ENCODE measurements at regions not wholly inside any gene's neighbourhood (a gene's known extent, or its start where the extent isn't known, plus 50 kb on each side); places are given as distances from the start of the nearest gene placed in this dataset.
A peak's percentile ranks its signal among the peaks of the same experiment; 100 is the strongest.

- Mint-ChIP-seq H3K36me3 (ENCODE audit: insufficient read depth) (no peaks in the 10 kb centered on the region), H3K4me3 (no peak overlapping the region), H3K27me3 (ENCODE audit: low read depth) (no peaks in the 10 kb centered on the region), H3K9me3 (no peaks in the 10 kb centered on the region), H3K4me1 (ENCODE audit: low read depth) (no peaks in the 10 kb centered on the region)
- no peak for DNase-seq
- ATAC-seq, result no peak
Measured at GRCh38 chr5:39980056-39980455, 555.3 kb upstream of the DAB2 start.

DNA sequence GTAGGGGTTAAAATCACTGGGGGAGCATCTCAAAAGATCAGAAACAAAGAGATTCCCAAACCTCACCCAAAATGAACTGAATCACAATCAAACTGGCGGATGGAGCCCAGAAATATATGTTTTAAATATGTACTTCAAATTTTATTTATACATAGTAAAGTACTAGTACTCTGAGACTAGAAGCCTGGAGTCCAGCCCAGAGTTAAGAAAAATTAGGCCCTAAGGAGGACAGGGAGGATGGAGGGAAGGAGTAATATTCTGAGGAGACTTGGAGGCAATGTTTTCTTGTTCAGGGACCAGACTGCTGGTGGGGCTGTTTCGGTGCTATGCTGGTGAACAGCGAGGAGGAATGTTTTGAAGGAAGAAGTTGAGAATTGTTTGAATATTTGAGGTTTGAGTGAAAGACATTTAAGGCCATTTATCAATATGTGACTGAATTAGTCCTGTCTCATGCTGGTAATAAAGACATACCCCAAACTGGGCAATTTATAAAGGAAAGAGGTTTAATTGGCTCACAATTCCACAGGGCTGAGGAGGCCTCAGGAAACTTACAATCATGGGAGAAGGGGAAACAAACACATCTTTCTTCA lies 552.4 kb upstream of the DAB2 start:
- Mint-ChIP-seq H3K27me3 (ENCODE audit: low read depth) (no peaks in the 10 kb centered on the region), H3K4me3 (no peak overlapping the region), H3K36me3 (ENCODE audit: insufficient read depth) (no peaks in the 10 kb centered on the region), H3K9me3 (no peaks in the 10 kb centered on the region), H3K4me1 (ENCODE audit: low read depth) (no peaks in the 10 kb centered on the region)
- DNase-seq (no peak), ATAC-seq (no peak)

- Mint-ChIP-seq H3K4me3 (no peak overlapping the region), H3K9me3 (no peaks in the 10 kb centered on the region)
- DNase-seq, result no peak
Measured at GRCh38 chr5:39970117-39970798, 545.5 kb upstream of the DAB2 start.

GRCh38 chr5:39968381-39968780 lies 543.6 kb upstream of the DAB2 start:
- Mint-ChIP-seq H3K27me3 (ENCODE audit: low read depth) (peaks cover 4% of the 10 kb centered on the region), H3K36me3 (ENCODE audit: insufficient read depth) (no peaks in the 10 kb centered on the region), H3K4me3 (no peak overlapping the region), H3K4me1 (ENCODE audit: low read depth) (no peaks in the 10 kb centered on the region), H3K9me3 (no peaks in the 10 kb centered on the region)
- DNase-seq, result no peak
- no peak for ATAC-seq

More at GRCh38 chr5:39970117-39970798, 545.5 kb upstream of the DAB2 start:
- peaks cover 4% of the 10 kb centered on the region for H3K27me3 Mint-ChIP-seq (ENCODE audit: low read depth)
- no peaks in the 10 kb centered on the region for H3K4me1 Mint-ChIP-seq (ENCODE audit: low read depth)
- no peaks in the 10 kb centered on the region for H3K36me3 Mint-ChIP-seq (ENCODE audit: insufficient read depth)
- ATAC-seq, result no peak

- ATAC-seq, result no peak
- no peak for DNase-seq
- no peak overlapping the region for H3K4me3 Mint-ChIP-seq
- H3K36me3 Mint-ChIP-seq (ENCODE audit: insufficient read depth), result no peaks in the 10 kb centered on the region
- peaks cover 4% of the 10 kb centered on the region for H3K9me3 Mint-ChIP-seq
- no peaks in the 10 kb centered on the region for H3K4me1 Mint-ChIP-seq (ENCODE audit: low read depth)
- no peaks in the 10 kb centered on the region for H3K27me3 Mint-ChIP-seq (ENCODE audit: low read depth)
Measured at GRCh38 chr5:39955156-39955555, 530.4 kb upstream of the DAB2 start.

DNA sequence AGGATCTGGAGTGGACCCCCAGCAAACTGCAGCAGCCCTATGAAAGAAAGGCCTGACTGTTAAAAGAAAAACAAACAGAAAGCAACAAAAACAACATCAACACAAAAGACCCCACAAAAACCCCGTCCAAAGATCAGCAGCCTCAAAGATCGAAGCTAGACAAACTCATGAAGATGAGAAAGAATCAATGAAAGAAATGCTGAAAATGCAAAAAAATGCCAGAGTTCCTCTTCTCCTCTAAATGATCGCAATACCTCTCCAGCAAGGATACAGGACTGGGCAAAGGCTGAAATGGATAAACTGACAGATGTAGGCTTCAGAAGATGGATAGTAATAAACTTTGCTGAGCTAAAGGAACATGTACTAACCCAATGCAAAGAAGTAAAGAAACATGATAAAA lies 526.3 kb upstream of the DAB2 start:
- Mint-ChIP-seq H3K4me1 (ENCODE audit: low read depth) (peaks cover 3% of the 10 kb centered on the region), H3K36me3 (ENCODE audit: insufficient read depth) (no peaks in the 10 kb centered on the region), H3K4me3 (no peak overlapping the region), H3K9me3 (peaks cover 4% of the 10 kb centered on the region), H3K27me3 (ENCODE audit: low read depth) (no peaks in the 10 kb centered on the region)
- ATAC-seq (no peak), DNase-seq (no peak)

DNA sequence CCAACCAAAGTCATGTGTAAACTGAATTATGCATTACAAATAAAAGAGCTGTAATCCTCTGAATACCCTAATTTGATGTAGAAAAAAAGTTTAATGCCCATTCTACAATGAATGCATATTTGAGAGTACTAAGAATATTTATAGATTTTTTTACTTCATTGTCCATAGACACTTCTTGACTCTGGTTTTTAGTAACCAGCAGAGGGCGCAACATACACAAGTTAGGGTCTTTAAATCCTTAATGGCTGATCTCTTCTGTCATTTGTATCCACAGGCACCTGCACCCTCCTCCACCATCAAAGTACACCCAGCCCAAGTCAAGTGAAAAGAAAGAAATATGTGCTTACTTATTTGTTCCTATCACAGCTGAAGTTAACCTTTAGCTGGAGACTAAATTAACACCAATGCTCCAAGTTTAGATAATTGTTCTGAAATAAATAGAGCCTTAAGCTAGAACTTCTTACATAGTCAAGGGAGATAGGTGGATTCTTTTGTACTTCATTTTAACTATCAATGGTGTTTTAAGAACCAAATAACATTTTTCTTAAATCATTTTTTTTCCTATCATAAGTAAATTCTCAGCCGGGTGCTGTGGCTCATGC lies 524.2 kb upstream of the DAB2 start:
- H3K9me3 Mint-ChIP-seq, result peaks cover 4% of the 10 kb centered on the region

GRCh38 chr5:39948341-39948740 lies 523.6 kb upstream of the DAB2 start:
- DNase-seq (no peak), ATAC-seq (no peak)
- Mint-ChIP-seq H3K36me3 (ENCODE audit: insufficient read depth) (no peaks in the 10 kb centered on the region), H3K27me3 (ENCODE audit: low read depth) (no peaks in the 10 kb centered on the region), H3K4me3 (no peak overlapping the region), H3K9me3 (peaks cover 4% of the 10 kb centered on the region), H3K4me1 (ENCODE audit: low read depth) (peaks cover 3% of the 10 kb centered on the region)

More for the DNA sequence above, 524.2 kb upstream of the DAB2 start:
- Mint-ChIP-seq H3K36me3 (ENCODE audit: insufficient read depth) (no peaks in the 10 kb centered on the region), H3K4me1 (ENCODE audit: low read depth) (peaks cover 3% of the 10 kb centered on the region), H3K4me3 (no peak overlapping the region), H3K27me3 (ENCODE audit: low read depth) (no peaks in the 10 kb centered on the region)
- DNase-seq (peak; percentile 47), ATAC-seq (peak; percentile 88 to 90)

DNA sequence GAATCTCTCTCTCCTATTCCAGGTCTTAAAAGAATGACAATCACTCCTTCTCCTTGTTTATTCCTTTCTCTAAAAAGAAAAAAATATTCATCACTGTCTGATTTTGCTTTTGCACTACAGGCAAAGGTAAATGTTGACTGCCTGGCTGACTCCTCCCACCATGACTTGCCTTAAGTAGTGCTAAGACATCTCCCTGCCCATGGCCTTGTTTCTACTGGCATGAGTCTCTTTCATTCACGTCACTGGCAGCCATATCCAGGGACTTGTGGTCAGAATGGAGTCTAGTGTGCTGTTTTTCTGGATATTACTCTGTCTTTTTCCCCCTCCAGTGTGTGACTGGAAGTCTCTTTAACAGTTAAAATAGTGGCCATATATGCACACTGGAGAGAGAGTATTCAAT lies 522.9 kb upstream of the DAB2 start:
- Mint-ChIP-seq H3K36me3 (ENCODE audit: insufficient read depth) (no peaks in the 10 kb centered on the region), H3K9me3 (peaks cover 4% of the 10 kb centered on the region), H3K27me3 (ENCODE audit: low read depth) (no peaks in the 10 kb centered on the region), H3K4me1 (ENCODE audit: low read depth) (peaks cover 3% of the 10 kb centered on the region), H3K4me3 (no peak overlapping the region)
- ATAC-seq (no peak), DNase-seq (no peak)

GRCh38 chr5:39946356-39947045 lies 521.7 kb upstream of the DAB2 start:
- Mint-ChIP-seq H3K27me3 (ENCODE audit: low read depth) (no peaks in the 10 kb centered on the region), H3K4me3 (no peak overlapping the region), H3K4me1 (ENCODE audit: low read depth) (peaks cover 3% of the 10 kb centered on the region), H3K9me3 (peaks cover 2% of the 10 kb centered on the region), H3K36me3 (ENCODE audit: insufficient read depth) (no peaks in the 10 kb centered on the region)
- ATAC-seq, result no peak
- no peak for DNase-seq

DNA sequence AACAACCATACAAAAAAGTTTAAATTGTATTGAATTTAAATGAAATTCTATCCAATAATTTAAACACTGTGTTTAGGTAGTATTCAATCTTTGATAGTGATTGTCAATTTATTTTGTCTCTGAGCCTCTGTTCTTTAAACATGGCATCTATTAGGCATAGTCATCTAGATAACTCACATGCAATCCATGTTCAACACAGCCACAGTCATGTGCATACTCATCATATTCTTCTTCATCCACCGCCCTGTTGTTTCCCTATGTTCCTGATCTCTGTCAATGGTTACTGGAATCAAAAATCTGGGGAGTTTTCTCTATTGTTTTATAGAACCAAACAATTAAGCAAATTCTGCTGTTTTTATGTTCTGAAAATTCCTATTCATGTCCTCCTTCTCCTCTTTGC lies 521.1 kb upstream of the DAB2 start:
- no peaks in the 10 kb centered on the region for H3K27me3 Mint-ChIP-seq (ENCODE audit: low read depth)
- peaks cover 3% of the 10 kb centered on the region for H3K4me1 Mint-ChIP-seq (ENCODE audit: low read depth)
- no peak overlapping the region for H3K4me3 Mint-ChIP-seq
- no peak for DNase-seq
- no peaks in the 10 kb centered on the region for H3K9me3 Mint-ChIP-seq
- no peaks in the 10 kb centered on the region for H3K36me3 Mint-ChIP-seq (ENCODE audit: insufficient read depth)
- ATAC-seq, result no peak

DNA sequence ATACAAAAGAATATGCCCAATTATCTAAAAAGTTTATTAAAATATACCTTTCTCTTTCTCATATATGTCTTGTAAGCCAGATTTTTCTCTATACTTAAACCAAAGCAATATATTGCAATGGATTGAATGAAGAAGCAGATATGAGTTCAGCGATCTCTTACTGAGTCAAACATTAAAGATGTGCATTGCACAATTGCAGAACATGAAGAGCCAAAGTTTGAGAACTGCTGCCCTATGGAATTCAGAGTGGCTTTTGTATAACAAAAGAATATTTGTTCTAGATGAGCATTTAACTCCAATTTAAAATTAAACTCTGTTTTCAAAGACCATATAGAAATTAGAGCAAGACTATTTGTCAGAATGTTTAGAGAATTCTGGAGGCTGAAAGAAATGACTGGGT lies 519.0 kb upstream of the DAB2 start:
- no peak overlapping the region for H3K4me3 Mint-ChIP-seq

GRCh38 chr5:39942606-39943005 lies 517.8 kb upstream of the DAB2 start:
- ATAC-seq (no peak), DNase-seq (no peak)
- no peaks in the 10 kb centered on the region for H3K4me1 Mint-ChIP-seq (ENCODE audit: low read depth)
- no peak overlapping the region for H3K4me3 Mint-ChIP-seq
- H3K27me3 Mint-ChIP-seq (ENCODE audit: low read depth), result no peaks in the 10 kb centered on the region
- no peaks in the 10 kb centered on the region for H3K36me3 Mint-ChIP-seq (ENCODE audit: insufficient read depth)
- peaks cover 5% of the 10 kb centered on the region for H3K9me3 Mint-ChIP-seq

More for the DNA sequence above, 519.0 kb upstream of the DAB2 start:
- DNase-seq (no peak), ATAC-seq (no peak)
- H3K27me3 Mint-ChIP-seq (ENCODE audit: low read depth), result no peaks in the 10 kb centered on the region
- no peaks in the 10 kb centered on the region for H3K36me3 Mint-ChIP-seq (ENCODE audit: insufficient read depth)
- peaks cover 3% of the 10 kb centered on the region for H3K9me3 Mint-ChIP-seq
- no peaks in the 10 kb centered on the region for H3K4me1 Mint-ChIP-seq (ENCODE audit: low read depth)

DNA sequence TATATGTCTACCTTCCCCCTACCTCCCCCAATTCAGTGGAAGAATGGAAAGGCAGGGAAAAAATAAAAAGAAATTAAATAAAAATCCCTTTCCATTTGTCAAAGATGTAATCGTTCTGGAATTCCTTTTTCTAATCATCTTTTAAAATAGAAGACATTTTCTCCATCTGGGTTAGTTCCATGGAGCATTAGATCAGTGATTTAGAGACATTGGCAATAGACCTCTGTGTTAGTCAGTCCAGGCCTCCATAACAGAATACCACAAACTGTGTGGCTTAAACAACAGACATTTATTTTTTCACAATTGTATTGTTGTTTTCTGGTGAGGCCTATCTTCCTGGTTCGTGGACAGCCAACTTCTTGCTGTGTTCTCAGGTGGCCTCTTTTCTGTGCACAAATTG lies 516.6 kb upstream of the DAB2 start:
- no peaks in the 10 kb centered on the region for H3K36me3 Mint-ChIP-seq (ENCODE audit: insufficient read depth)
- no peaks in the 10 kb centered on the region for H3K4me1 Mint-ChIP-seq (ENCODE audit: low read depth)
- no peak for ATAC-seq
- H3K27me3 Mint-ChIP-seq (ENCODE audit: low read depth), result no peaks in the 10 kb centered on the region
- no peak for DNase-seq
- no peak overlapping the region for H3K4me3 Mint-ChIP-seq
- H3K9me3 Mint-ChIP-seq, result peaks cover 5% of the 10 kb centered on the region

DNA sequence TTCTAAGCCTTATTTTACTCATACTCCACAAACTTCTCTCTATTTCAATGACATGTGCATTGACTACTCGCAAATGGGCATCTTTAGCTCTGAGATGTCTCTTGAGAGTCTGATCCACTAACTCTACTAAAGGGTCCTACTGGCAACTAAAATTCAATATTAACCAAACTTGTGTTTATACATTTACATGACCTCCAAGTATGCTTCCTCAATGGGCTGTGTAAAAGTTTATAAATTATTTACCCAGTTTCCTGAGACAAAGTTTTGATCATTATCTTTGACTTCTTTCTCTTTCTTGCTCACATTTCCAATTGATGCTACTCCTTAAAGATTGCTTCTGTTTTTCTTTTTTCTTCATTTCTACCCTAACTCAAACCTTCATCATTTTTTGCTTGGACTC lies 510.1 kb upstream of the DAB2 start:
- peaks cover 5% of the 10 kb centered on the region for H3K9me3 Mint-ChIP-seq
- no peaks in the 10 kb centered on the region for H3K36me3 Mint-ChIP-seq (ENCODE audit: insufficient read depth)
- no peak for ATAC-seq
- no peak overlapping the region for H3K4me3 Mint-ChIP-seq
- DNase-seq, result no peak
- H3K4me1 Mint-ChIP-seq (ENCODE audit: low read depth), result no peaks in the 10 kb centered on the region
- peaks cover 19% of the 10 kb centered on the region for H3K27me3 Mint-ChIP-seq (ENCODE audit: low read depth)
